Mesendoderm (in vitro differentiated cells): ENCODE measurements at regions not wholly inside any gene's neighbourhood (a gene's known extent, or its start where the extent isn't known, plus 50 kb on each side); places are given as distances from the start of the nearest gene placed in this dataset.
A peak's percentile ranks its signal among the peaks of the same experiment; 100 is the strongest.

Source experiments
- DNase-seq: peaks from one replicate; pipeline ENCODE4 v3.0.0; 2013
- H2AK5ac ChIP-seq: 2 replicates; pipeline ENCODE4 v1.6.1; 2013; ENCODE audit warnings: low read length, inconsistent platforms
- H2BK120ac ChIP-seq: 2 replicates; pipeline ENCODE4 v1.6.1; 2013; ENCODE audit warnings: low read depth, mild to moderate bottlenecking, low read length, moderate library complexity, mixed read lengths
- H2BK15ac ChIP-seq: replicated peaks from 2 replicates; pipeline ENCODE4 v1.6.1; 2013; ENCODE audit warnings: low read depth, mild to moderate bottlenecking, moderate library complexity
- H2BK5ac ChIP-seq: 2 replicates; pipeline ENCODE4 v1.6.1; 2013; ENCODE audit warnings: low read length, inconsistent platforms
- H3K18ac ChIP-seq: 2 replicates; pipeline ENCODE4 v1.6.1; 2013; ENCODE audit warnings: mild to moderate bottlenecking, low read length, mixed read lengths
- H3K23ac ChIP-seq: one replicate; pipeline ENCODE4 v1.6.1; 2013; ENCODE audit warnings: low read length
- H3K27ac ChIP-seq: 2 replicates; pipeline ENCODE4 v1.5.1; 2013; ENCODE audit warnings: low read depth, mild to moderate bottlenecking, inconsistent platforms, low read length, moderate library complexity
- H3K27me3 ChIP-seq: 2 replicates; pipeline ENCODE4 v1.6.1; 2013; ENCODE audit warnings: low read length, control low read depth, mild to moderate bottlenecking, inconsistent platforms; ENCODE audit not compliant: insufficient read depth, poor library complexity
- H3K36me3 ChIP-seq: 2 replicates; pipeline ENCODE4 v1.6.1; 2013; ENCODE audit warnings: low read length, inconsistent platforms; ENCODE audit not compliant: control insufficient read depth, insufficient read depth
- H3K4ac ChIP-seq: one replicate; pipeline ENCODE4 v1.6.1; 2013; ENCODE audit warnings: low read depth, mild to moderate bottlenecking, low read length, moderate library complexity
- H3K4me1 ChIP-seq: 2 replicates; pipeline ENCODE4 v1.6.1; 2013; ENCODE audit warnings: low read depth, low read length, inconsistent platforms; ENCODE audit not compliant: control insufficient read depth
- H3K4me2 ChIP-seq: 2 replicates; pipeline ENCODE4 v1.6.1; 2013; ENCODE audit warnings: low read length
- H3K4me3 ChIP-seq: 2 replicates; pipeline ENCODE4 v1.5.1; 2013; ENCODE audit warnings: mild to moderate bottlenecking, low read length
- H3K56ac ChIP-seq: one replicate; pipeline ENCODE4 v1.6.1; 2013; ENCODE audit warnings: low read length
- H3K79me1 ChIP-seq: 2 replicates; pipeline ENCODE4 v1.6.1; 2013; ENCODE audit warnings: low read length, inconsistent platforms
- H3K79me2 ChIP-seq: 2 replicates; pipeline ENCODE4 v1.6.1; 2013; ENCODE audit warnings: mild to moderate bottlenecking, low read length; ENCODE audit not compliant: control insufficient read depth, insufficient read depth
- H3K9ac ChIP-seq: 2 replicates; pipeline ENCODE4 v1.6.1; 2013; ENCODE audit warnings: low read length, inconsistent platforms
- H4K5ac ChIP-seq: one replicate; pipeline ENCODE4 v1.6.1; 2013; ENCODE audit warnings: low read length
- H4K8ac ChIP-seq: one replicate; pipeline ENCODE4 v1.6.1; 2013; ENCODE audit warnings: low read depth, mild to moderate bottlenecking, control low read depth, low read length, moderate library complexity
- WGBS: extraction: QIAGEN DNeasy Blood & Tissue Kit; methylation state at CpG from one replicate; pipeline ENCODE4 v1.1.7; 2013; ENCODE audit warnings: low lambda C conversion rate, missing lambda C conversion rate; ENCODE audit not compliant: insufficient coverage; ENCODE audit errors: extremely low coverage; 5-methylcytosine and 5-hydroxymethylcytosine counted together

DNA sequence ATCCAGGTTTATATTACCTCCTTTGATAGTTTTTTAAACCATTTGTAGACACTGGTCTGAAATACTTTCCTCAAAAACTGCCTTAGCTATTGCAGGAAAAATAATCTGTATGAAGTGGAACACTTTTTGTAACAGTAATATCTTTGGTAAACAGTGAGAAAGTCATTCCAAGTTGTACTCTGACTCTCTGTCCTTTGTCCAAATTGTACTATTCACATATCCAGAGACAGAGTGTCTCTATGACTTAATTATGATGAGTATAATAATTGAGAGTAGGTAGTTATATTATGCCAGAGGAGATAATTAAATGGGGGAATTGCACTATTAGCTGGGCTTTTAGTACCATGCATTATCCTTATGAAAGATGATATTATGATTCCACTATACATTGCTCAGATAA is 112.6 kb upstream of the LCORL start:
- Histone ChIP-seq H3K79me2 (no peaks in the 10 kb centered on the region), H2AK5ac (no peak overlapping the region), H3K4ac (no peak overlapping the region), H3K4me1 (no peaks in the 10 kb centered on the region), H4K8ac (no peak overlapping the region), H4K5ac (no peak overlapping the region), H3K56ac (no peak overlapping the region), H3K27ac (no peak overlapping the region), H3K4me2 (no peak overlapping the region), H3K79me1 (no peaks in the 10 kb centered on the region), H3K27me3 (no peaks in the 10 kb centered on the region), H3K9ac (no peak overlapping the region), H3K23ac (no peak overlapping the region), H2BK120ac (no peak overlapping the region), H3K36me3 (no peaks in the 10 kb centered on the region), H3K4me3 (no peak overlapping the region), H2BK5ac (no peak overlapping the region), H2BK15ac (no peak overlapping the region), H3K18ac (no peak overlapping the region)
- DNase-seq: no peak

GRCh38 chr4:18130256-18130655 is 108.7 kb upstream of the LCORL start:
- Histone ChIP-seq H3K79me1 (no peaks in the 10 kb centered on the region), H3K27me3 (no peaks in the 10 kb centered on the region), H3K27ac (no peak overlapping the region), H3K4me2 (no peak overlapping the region), H3K18ac (no peak overlapping the region), H4K5ac (no peak overlapping the region), H3K36me3 (no peaks in the 10 kb centered on the region), H3K4me1 (no peaks in the 10 kb centered on the region), H3K4ac (no peak overlapping the region), H2BK5ac (no peak overlapping the region), H3K23ac (no peak overlapping the region), H2AK5ac (no peak overlapping the region), H4K8ac (no peak overlapping the region), H3K9ac (no peak overlapping the region), H3K56ac (no peak overlapping the region), H3K4me3 (no peak overlapping the region), H2BK120ac (no peak overlapping the region), H3K79me2 (no peaks in the 10 kb centered on the region), H2BK15ac (no peak overlapping the region)
- DNase-seq: no peak
- no CpG with 5 or more reads among the region's 3 CpGs for WGBS

DNA sequence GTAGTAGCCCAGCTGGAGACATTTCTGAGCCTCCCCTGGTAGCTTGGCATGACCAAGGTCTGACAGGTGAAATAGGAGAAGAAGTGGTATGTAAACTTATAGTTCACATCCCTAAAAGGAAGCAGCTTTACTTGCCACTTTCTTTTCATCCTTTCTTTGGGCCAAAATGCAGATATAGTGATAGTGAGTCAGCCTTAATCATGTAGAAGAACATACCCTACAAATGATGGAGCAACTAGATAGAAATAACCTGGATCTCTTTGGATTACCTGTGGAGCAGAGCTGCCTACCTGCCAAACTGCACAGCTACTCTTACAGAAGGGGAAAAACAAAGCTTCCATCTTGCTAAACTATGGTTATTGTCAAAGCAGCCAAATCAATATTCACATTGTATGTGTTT is 106.7 kb upstream of the LCORL start:
- Histone ChIP-seq H3K18ac (no peak overlapping the region), H2BK5ac (no peak overlapping the region), H3K4ac (no peak overlapping the region), H4K8ac (no peak overlapping the region), H3K23ac (no peak overlapping the region), H2BK120ac (no peak overlapping the region), H3K27ac (no peak overlapping the region), H2AK5ac (no peak overlapping the region), H3K36me3 (no peaks in the 10 kb centered on the region), H3K4me2 (no peak overlapping the region), H3K4me1 (no peaks in the 10 kb centered on the region), H2BK15ac (no peak overlapping the region), H3K79me2 (no peaks in the 10 kb centered on the region), H4K5ac (no peak overlapping the region), H3K4me3 (no peak overlapping the region), H3K56ac (no peak overlapping the region), H3K79me1 (no peaks in the 10 kb centered on the region), H3K9ac (no peak overlapping the region), H3K27me3 (no peaks in the 10 kb centered on the region)
- no peak for DNase-seq

- Histone ChIP-seq H2AK5ac (no peak overlapping the region), H2BK15ac (no peak overlapping the region), H3K4me3 (no peak overlapping the region), H3K56ac (no peak overlapping the region), H3K36me3 (no peaks in the 10 kb centered on the region), H3K18ac (no peak overlapping the region), H3K4me2 (no peak overlapping the region), H3K79me1 (no peaks in the 10 kb centered on the region), H3K79me2 (no peaks in the 10 kb centered on the region), H4K8ac (no peak overlapping the region), H3K4ac (no peak overlapping the region), H3K9ac (no peak overlapping the region), H2BK5ac (no peak overlapping the region), H3K23ac (no peak overlapping the region), H3K27me3 (no peaks in the 10 kb centered on the region), H3K4me1 (no peaks in the 10 kb centered on the region), H2BK120ac (no peak overlapping the region), H4K5ac (no peak overlapping the region), H3K27ac (no peak overlapping the region)
- no peak for DNase-seq
- WGBS: no CpG with 5 or more reads among the region's 3 CpGs
These were observed 105.5 kb upstream of the LCORL start for GRCh38 chr4:18127030-18127429.

GRCh38 chr4:18113710-18114331 is 92.3 kb upstream of the LCORL start:
- Histone ChIP-seq H2BK15ac (no peak overlapping the region), H3K4me2 (no peak overlapping the region), H3K4me1 (no peaks in the 10 kb centered on the region), H2AK5ac (no peak overlapping the region), H3K9ac (no peak overlapping the region), H3K36me3 (no peaks in the 10 kb centered on the region), H2BK120ac (no peak overlapping the region), H3K27me3 (no peaks in the 10 kb centered on the region), H3K18ac (no peak overlapping the region), H4K8ac (no peak overlapping the region), H3K23ac (no peak overlapping the region), H3K27ac (no peak overlapping the region), H4K5ac (no peak overlapping the region), H3K4me3 (no peak overlapping the region), H3K56ac (no peak overlapping the region), H2BK5ac (no peak overlapping the region), H3K4ac (no peak overlapping the region), H3K79me1 (no peaks in the 10 kb centered on the region), H3K79me2 (no peaks in the 10 kb centered on the region)
- no peak for DNase-seq
- WGBS: 100% methylated on average over 1 of the region's 2 CpGs

DNA sequence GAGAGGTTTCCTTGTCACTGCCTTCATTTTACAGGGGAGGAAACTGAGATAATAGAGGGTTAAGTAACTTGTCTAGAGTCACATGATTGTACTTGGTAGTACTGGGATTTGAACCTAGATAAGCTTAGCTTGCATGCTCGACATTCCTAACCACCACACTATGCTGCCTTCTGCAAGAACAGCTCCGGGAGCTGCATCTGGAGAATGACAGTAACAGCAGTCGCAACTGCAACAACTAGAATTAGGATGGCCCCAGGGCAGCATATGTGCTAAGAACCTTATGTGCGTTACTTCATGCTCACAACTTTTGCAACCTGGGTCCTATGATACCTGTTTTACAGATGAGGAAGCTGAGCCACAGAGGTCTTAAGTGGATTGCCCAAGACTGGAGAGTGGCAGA is 89.5 kb upstream of the LCORL start:
- Histone ChIP-seq H2AK5ac (no peak overlapping the region), H3K4ac (no peak overlapping the region), H3K27me3 (no peaks in the 10 kb centered on the region), H3K4me2 (no peak overlapping the region), H3K18ac (no peak overlapping the region), H3K36me3 (no peaks in the 10 kb centered on the region), H2BK5ac (no peak overlapping the region), H4K5ac (no peak overlapping the region), H2BK15ac (no peak overlapping the region), H2BK120ac (no peak overlapping the region), H4K8ac (no peak overlapping the region), H3K4me3 (no peak overlapping the region), H3K27ac (no peak overlapping the region), H3K79me2 (no peaks in the 10 kb centered on the region), H3K23ac (no peak overlapping the region), H3K9ac (no peak overlapping the region), H3K79me1 (no peaks in the 10 kb centered on the region), H3K56ac (no peak overlapping the region), H3K4me1 (no peaks in the 10 kb centered on the region)
- WGBS: no CpG with 5 or more reads among the region's 4 CpGs
- peak; percentile 81 for DNase-seq
